AG08395 (cell line): ENCODE measurements at regions not wholly inside any gene's neighbourhood (a gene's known extent, or its start where the extent isn't known, plus 50 kb on each side); places are given as distances from the start of the nearest gene placed in this dataset.

ENCODE experiments used
- DNase-seq: peaks from one replicate; pipeline ENCODE4 v3.0.0; 2012; ENCODE audit warnings: mixed read lengths, low spot score

DNA sequence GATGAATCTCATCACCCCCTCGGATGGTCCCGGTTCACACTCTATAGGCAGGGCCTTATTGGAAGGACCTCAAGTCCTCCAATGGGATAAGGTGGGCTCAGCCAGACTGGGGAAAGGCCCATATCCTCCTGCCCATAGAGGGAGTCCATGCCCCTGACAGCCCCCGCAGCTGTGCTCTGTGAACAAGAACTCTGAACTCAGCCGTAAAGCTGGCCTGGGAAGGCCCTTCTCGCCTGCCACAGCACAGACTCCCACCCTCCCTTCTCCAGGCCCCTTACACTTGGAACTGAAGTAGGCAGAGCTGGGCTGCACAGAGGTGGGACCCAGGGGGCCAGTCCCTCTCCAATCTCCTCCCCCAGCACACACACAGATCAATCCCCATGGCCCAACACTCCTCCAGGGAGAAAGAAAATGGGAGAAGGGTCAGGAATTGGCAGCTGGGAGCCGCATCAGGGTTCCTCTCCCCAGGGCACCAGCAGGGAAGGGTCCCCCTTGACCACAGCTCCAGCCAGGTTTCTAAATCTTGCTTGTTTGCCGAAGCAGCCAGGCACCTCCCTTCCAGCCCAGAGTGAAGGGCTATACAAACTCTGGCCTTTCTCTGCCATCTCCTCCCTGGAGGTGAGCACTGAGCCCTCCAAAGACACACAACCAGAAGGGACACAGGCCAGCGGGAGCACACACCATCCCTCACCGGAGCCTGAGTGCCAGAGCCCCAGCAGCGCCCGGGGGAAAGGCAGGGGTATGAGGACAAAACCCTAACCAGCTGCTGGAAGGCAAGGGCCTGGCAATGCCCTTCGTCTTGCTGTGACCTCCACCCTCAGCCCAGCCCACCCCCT is 454.1 kb downstream of the SOX9 start:
- DNase-seq, result no peak

DNA sequence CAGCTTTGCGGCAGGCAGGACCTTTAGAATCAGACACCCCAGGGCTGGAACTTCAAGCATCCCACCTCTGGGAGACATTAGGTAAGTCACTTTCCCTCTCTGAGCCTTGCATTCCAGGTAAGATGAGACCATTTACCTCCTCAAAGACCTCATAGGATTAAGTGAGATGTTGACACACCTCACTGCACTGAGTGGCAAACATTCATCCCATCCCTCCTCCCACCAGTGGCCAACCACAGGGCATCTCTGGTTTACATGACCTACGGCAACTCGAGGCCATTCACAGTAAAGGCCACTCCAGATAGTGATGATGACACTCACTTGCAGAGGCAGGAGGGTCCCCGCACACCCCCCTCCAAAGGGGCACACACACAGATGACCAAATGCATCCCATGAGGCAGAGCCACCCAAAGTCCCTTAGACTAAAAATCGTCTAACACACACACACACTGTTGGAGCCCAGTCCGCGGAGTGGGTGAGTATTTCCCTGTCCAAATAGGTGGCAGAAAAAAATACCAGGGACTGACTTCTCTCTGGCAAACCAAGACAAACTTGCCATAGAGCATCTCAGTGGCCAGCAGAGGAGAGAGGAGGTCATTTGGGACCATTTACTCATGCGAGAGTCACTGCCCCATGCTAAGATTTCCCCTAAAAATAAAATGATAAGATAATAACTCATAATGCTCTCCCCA is 454.9 kb downstream of the SOX9 start:
- no peak for DNase-seq

DNA sequence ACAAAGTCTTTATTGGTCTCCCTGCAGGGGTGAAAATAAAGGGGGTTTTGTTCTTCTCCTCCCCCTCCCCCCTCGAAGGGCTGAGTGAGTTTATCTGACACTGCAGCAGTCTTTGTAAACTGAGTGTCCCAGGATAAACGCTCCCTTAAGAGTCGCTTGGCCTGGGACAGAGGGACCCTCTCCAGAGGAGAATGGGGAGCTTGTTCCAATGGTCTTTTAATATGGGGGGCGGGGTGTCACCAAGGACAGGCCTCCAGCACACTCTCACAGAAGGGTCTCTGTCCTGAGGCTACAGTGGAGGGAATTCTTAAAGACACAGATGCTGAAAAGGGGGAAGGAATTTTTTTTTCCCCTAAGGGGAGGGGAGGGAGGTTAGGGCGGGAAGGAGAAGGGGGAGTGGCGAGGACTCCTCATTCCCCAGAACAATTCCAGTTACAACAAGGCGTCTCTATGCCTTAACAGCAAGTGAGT is 455.5 kb downstream of the SOX9 start:
- DNase-seq, result no peak

DNA sequence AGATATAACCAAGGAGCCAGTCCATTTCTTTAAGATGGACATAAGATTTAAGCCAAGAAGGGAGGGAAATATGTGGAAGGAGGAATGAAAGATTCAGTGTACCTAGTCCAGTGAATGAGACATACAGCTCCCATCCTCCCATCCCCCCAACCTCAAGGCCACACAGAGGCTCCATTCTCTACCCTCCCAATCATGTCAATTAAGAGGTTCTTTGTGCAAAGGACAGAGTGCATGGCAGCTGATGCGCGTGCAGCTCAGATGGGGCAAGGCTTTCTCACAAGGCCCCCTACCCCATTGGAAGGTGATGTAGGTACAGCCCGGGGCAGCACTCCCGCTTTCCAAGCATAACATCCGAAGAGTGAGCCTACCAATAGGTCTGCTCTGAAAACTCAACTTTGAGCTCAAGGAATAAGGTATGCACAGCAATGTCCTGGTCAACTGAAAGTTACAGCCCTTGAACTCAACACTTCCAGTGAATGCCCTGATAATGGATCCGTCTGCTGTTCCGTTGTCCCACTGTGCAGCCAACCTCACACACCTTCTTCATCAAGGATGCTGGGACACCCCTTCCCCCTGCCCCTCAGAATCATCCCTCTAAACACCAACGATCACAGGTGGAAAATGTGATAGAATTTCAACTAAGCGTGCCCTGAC is 458.1 kb downstream of the SOX9 start:
- DNase-seq, result no peak

DNA sequence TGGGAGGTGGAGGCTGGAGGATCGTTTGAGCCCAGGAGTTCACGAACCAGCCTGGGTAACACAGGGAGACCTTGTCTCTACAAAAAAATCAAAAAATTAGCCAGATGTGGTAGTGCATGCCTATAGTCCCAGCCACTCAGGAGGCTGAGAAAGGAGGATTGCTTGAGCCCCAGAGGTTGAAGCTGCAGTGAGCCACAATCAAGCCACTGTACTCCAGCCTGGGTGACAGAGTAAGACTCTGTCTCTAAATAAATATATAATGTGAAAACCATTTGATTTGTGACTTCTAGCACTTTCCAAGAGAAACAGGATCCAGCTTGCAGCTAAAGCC is 459.1 kb downstream of the SOX9 start:
- no peak for DNase-seq

DNA sequence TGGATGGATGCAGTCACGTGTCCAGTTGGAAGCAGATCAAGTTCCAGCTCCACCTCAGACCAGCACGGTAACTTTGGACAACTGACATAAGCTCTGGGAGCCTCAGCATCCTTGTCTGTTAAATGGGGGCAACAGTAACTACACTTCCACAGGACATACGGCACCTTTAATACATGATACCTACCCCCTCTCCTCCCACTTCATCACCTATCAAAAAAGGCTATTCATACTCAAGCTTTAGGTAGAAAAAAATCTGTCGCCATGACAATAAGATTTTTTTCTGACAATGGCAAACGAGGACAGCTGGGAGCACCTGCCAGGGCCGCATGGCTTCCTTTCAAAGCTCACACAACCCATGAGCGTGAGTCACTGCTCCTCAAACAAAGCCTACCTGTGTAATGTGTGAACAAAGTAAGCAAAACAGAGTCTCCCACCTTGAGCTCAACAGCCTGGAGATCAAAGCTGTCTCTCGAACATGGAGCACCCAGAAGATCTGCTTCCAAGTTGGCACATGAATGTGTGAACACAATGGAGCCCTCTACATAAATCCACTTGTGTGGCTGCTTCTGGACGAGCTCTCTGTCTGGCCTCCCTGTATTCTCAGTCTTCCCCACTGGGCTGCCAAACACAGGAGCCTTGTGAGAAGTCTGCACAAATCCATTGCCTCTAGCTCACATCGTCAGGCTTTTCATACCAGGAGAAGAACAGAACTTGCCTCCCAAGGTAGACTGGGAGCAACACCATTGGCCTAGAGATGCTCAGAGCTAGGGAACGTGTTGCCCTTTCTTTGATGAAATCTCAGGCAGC is 459.7 kb downstream of the SOX9 start:
- DNase-seq, result no peak

DNA sequence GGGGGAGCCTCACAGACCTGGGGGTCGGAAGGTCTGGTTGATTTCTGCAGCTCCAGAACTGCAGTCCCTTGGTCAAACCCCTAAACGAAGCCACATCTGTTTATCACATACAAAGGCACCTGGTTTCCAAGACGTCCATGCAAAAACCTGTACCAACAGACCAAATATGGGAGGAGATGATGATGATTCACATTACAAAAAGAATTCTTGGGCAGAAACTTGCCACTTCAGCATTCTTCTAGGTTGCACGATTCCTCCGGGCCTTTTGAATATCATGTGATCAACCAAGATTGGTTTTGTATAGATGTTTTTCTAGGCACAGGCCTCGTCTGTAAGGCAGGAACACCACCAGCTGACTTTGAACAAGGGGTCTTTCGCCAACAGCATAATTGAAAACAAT is 466.3 kb downstream of the SOX9 start:
- peak; percentile 43 for DNase-seq

DNA sequence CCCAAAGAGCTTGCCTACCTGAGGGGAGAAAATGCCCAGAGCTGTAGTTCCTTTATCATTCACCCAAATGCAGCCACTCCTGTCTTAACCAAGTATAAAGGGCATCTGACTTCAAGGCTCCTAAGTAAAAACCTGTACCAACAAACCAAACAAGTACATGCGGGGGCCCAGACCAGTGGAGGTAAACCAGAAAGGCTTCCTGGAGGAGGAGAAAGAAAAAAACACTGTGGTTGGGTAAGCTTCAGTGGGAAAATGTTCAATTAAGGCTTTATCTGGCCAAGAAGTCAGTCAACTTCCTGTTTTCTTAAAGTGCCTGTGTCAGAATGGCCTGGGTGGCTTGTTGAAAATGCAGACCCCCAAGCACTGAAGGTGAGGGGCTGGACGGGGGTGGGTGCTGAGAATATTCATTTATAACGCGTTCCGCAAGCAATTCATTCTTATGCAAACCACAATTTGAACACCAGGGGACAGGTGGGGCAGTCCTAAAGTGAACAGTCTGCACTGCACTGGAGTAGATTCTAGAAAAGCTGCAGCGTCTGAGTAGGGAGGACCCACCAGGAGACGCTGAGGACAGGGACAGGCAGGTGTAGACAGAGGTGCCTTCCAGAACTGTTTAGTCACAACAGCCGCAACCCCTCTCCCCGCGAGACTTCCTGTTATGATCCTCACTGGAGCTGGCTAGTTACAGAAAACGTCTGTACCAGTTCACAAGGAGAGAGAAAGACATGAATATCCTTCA is 467.1 kb downstream of the SOX9 start:
- peak; percentile 21 for DNase-seq

DNA sequence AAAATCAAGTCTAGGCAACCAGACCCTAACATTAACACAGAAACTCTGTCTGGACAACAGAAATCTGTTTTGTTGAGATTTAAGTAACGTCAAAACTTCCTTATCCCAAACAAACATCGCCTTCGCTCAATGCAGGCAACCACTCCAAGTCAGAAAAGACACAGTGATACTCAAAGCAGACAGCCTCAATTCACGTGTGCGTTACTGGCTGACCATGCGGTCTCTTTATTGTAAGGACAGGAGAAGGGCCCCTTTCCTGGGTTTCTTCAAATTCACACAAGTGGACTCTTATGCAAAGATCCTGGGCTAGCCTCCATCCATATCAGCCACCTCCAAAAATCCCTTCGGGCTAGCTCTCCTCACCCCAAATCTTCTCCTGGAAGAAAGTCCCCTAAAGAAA is 467.7 kb downstream of the SOX9 start:
- DNase-seq, result no peak

DNA sequence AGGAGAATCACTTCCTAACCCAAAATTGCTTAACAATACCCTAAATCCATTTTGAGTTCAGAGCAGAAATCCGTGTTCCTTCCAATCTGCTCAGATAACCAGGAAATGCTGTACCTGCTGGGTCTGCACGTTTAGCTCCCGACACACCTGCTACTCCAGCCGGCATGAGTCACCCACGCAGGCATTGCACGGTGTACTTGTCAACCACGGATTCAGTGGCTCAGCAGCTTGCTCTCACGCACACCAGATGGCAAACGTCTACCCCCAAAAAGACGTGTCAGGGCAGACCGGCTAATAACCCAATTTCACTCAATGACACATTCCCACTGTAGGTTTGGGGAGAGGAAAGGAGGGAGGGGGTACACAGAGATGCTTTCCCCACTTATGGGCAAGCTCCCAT is 468.1 kb downstream of the SOX9 start:
- DNase-seq, result peak; percentile 47

DNA sequence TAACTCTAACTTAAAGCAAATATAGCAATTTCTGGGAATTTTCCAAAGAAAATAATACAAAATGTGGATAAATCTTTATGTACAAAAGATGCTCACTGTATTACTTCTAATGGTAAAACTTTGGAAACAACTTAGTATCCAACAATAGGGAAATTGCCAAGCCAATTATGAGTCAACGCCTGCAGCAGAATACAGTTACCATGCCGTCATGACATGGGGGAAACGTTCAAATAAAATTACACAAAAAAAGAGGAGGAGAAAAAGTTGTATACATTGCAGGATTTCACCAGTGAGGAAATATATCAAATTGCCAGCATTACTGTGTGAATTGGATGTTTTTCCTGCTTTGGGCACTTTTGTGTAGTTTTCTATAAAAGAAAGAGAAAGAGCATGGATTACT is 469.6 kb downstream of the SOX9 start:
- DNase-seq, result peak; percentile 70

DNA sequence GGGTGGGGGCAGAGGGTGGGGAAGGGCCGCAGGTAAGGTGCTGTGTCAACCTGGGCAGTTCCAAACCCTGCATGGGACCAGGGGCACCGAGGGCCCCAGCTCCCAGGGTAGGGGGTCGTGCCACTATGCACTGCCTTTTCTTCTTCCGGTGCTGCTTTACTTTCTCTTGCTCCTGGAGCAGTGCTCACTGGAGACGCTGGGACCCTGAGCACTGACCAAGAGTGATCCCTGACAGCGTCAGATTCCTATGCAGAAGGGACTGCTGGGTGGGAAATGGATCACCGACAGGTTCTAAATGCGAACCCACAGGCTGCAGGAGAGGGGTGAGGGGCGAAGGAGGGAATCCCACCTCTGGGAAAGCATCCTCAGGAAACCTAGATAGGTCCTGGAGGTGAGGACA is 470.1 kb downstream of the SOX9 start:
- no peak for DNase-seq

DNA sequence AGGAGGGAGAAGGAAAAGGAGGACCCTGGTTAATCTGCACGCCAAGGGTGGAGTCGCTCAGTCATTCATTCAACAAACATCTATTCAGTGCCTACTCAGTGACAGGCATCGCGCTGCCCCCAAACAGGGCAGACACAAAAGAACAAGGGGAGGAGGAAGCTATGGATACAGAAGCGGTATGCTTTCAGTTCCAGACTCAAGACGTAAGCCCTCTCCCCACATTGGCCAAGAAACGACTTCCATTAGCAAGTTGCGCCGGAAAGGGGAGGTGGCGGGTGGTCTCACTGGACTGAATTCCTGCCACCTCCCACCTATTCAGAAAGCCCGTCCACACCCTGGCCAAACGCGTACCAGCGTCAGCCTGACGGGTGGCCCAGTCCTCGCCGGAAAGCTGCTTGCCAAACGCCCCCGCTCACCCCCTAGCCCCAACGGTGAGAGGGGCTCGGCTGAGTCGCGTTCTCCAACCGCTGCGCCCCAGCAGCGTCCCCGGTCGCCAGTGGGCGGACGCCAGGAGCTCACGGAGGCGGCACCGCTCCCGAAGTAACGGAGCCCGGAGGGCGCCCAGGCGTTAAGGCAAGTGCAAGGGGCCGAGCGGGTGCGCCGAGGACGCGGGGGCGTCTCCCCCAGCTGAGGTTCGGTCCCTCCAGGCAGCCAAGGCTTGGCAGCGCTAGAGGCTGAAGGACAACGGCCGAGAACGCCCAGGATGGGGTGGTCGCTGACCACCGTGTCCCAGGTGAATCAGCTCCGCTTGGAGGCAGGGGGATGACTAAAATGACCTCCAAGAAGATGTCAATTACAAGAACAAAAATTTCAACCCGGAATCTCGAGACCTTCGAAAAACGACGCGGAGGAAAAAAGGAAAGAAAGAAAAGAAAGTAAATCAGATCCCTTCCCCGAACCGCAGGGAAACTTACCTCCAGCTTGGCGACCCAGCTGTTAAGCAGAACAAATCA is 470.7 kb downstream of the SOX9 start:
- peak; percentile 15 for DNase-seq

DNA sequence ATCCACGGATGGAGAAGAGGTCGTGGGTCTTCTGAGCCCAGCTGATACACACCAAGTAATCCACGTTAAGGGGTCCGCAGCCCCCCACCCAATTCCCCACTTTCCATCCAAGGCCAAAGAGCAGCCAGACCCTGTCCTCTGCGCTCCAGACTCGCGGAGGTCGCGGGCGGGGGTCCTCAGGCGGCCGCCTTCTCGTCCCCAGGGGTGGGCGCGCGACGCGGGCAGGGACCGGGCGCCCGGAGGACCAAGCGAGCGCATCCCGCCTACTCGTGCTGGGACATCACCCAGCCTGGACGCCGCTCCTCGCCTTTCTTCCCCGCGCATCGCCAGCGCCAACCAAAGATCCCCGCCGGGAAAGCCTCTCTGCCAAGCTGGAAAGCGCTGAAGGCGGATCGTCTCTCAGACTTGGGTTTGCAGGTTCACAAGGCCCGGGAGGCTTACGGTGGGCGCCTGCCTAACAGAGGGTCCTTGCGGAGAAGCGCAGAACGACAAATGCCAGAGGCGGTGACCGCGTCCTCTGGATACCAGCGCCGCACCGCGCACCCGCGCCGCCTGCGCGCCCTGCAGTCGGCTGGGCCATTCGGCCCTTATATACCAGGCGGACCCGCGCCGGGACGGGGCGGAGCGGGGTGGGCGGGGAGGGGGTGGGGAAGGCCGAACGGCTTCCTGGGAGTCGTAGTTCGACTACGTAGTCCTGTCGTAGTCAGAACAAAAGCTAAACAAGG is 471.6 kb downstream of the SOX9 start:
- DNase-seq, result peak; percentile 97

DNA sequence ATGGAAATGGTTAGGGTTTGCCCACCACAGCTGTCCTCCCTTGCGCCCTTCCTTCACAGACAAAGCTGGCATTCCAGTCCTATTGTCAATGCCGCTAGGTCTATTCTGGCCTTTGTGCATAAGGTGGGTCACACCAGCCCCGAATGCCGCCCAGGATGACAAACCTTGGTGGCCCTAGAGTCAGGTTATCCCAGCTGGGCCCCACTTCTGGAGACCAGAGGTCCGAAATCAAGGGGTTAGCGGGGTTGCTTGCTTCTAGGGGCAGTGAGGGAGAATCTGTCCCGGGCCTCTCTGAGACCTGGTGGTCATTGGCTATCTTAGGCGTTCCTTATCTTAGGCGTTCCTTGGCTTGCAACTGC is 472.1 kb downstream of the SOX9 start:
- no peak for DNase-seq

DNA sequence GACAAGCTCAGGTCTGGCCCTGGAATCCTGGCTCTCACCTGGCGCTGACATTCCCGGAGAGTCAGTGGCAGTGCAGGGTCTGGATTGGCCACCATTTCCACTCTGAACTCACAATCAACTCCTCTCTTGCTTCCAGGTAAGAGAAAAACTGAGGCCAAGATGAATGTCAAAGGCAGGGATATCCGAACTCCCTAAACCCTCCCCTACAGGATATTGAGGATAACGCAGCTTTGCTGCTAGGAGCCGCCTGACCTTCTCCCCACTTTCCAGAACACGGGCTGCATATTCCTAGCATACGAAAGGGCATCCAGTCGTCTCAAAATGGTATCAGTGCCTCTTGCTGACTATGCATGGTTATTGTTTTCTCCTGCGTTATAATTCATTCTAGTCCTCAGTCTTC is 473.4 kb downstream of the SOX9 start:
- DNase-seq, result no peak
